ENCODE measurements at regions not wholly inside any gene's neighbourhood (a gene's known extent, or its start where the extent isn't known, plus 50 kb on each side); places are given as distances from the start of the nearest gene placed in this dataset.
"Not testable (repeated sequence)": the region's sequence is repeated elsewhere in the genome, so short reads cannot be mapped to it uniquely, and the experiment has no call there.

- Histone ChIP-seq H3K9ac (ENCODE audit: low read depth, low read length) (no peak overlapping the region), H3K27me3 (ENCODE audit: control insufficient read depth, insufficient read depth, low read length) (no peaks in the 10 kb centered on the region), H3K9me3 (replicated peaks; ENCODE audit: low read length) (no peaks in the 10 kb centered on the region), H3K4me2 (ENCODE audit: low read length) (no peak overlapping the region), H3K4me3 (ENCODE audit: low read length) (no peak overlapping the region), H3K36me3 (ENCODE audit: insufficient read depth, low read length) (no peaks in the 10 kb centered on the region), H3K4me1 (ENCODE audit: control insufficient read depth, insufficient read depth, low read length) (peaks cover 30% of the 10 kb centered on the region)
Observed at GRCh38 chr6:147951726-147952125, 390.9 kb upstream of the SASH1 start.

DNA sequence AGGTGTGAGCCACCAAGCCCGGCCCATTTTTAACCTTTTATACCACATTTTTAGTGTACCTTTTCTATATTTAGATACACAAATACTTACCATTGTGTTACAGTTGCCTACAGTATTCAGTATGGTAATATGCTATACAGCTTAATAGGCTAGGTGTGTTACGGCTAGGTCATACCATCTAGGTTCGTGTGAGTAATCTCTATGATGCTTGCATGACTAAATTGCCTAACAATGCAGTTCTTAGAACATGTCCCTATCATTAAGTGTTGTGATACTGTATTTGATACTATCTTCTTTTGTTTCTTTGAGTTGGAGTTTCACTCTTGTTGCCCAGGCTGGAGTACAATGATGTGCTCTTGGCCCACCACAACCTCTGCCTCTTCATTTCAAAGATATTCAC lies 387.7 kb upstream of the SASH1 start:
- Histone ChIP-seq H3K4me3 (ENCODE audit: low read length) (no peak overlapping the region), H3K9me3 (replicated peaks; ENCODE audit: low read length) (no peaks in the 10 kb centered on the region), H3K27me3 (ENCODE audit: control insufficient read depth, insufficient read depth, low read length) (no peaks in the 10 kb centered on the region), H3K4me1 (ENCODE audit: control insufficient read depth, insufficient read depth, low read length) (peaks cover 17% of the 10 kb centered on the region), H3K9ac (ENCODE audit: low read depth, low read length) (no peak overlapping the region), H3K4me2 (ENCODE audit: low read length) (no peak overlapping the region), H3K36me3 (ENCODE audit: insufficient read depth, low read length) (no peaks in the 10 kb centered on the region)

GRCh38 chr6:147958683-147959082 lies 384.0 kb upstream of the SASH1 start:
- Histone ChIP-seq H3K27me3 (ENCODE audit: control insufficient read depth, insufficient read depth, low read length) (no peaks in the 10 kb centered on the region), H3K36me3 (ENCODE audit: insufficient read depth, low read length) (no peaks in the 10 kb centered on the region), H3K9ac (ENCODE audit: low read depth, low read length) (no peak overlapping the region), H3K4me1 (ENCODE audit: control insufficient read depth, insufficient read depth, low read length) (peaks cover 3% of the 10 kb centered on the region), H3K4me3 (ENCODE audit: low read length) (no peak overlapping the region), H3K4me2 (ENCODE audit: low read length) (no peak overlapping the region), H3K9me3 (replicated peaks; ENCODE audit: low read length) (no peaks in the 10 kb centered on the region)

GRCh38 chr6:147961481-147962141 lies 381.0 kb upstream of the SASH1 start:
- H3K36me3 ChIP-seq (ENCODE audit: insufficient read depth, low read length) = no peaks in the 10 kb centered on the region
- H3K4me1 ChIP-seq (ENCODE audit: control insufficient read depth, insufficient read depth, low read length) = peaks cover 3% of the 10 kb centered on the region
- no peaks in the 10 kb centered on the region for H3K27me3 ChIP-seq (ENCODE audit: control insufficient read depth, insufficient read depth, low read length)
- no peak overlapping the region for H3K4me3 ChIP-seq (ENCODE audit: low read length)
- H3K9ac ChIP-seq (ENCODE audit: low read depth, low read length) = no peak overlapping the region
- no peaks in the 10 kb centered on the region for H3K9me3 ChIP-seq (replicated peaks; ENCODE audit: low read length)
- H3K4me2 ChIP-seq (ENCODE audit: low read length) = no peak overlapping the region

GRCh38 chr6:147965448-147965847 lies 377.2 kb upstream of the SASH1 start:
- not testable (repeated sequence) for H3K4me3 ChIP-seq (ENCODE audit: low read length); H3K4me1 ChIP-seq (ENCODE audit: control insufficient read depth, insufficient read depth, low read length); H3K9me3 ChIP-seq (replicated peaks; ENCODE audit: low read length); H3K36me3 ChIP-seq (ENCODE audit: insufficient read depth, low read length); H3K27me3 ChIP-seq (ENCODE audit: control insufficient read depth, insufficient read depth, low read length); H3K4me2 ChIP-seq (ENCODE audit: low read length); H3K9ac ChIP-seq (ENCODE audit: low read depth, low read length)

GRCh38 chr6:147970970-147971369 lies 371.7 kb upstream of the SASH1 start:
- H3K4me2 ChIP-seq (ENCODE audit: low read length) = no peak overlapping the region
- H3K27me3 ChIP-seq (ENCODE audit: control insufficient read depth, insufficient read depth, low read length) = no peaks in the 10 kb centered on the region
- H3K4me3 ChIP-seq (ENCODE audit: low read length) = no peak overlapping the region
- H3K36me3 ChIP-seq (ENCODE audit: insufficient read depth, low read length) = no peaks in the 10 kb centered on the region
- peaks cover 13% of the 10 kb centered on the region for H3K4me1 ChIP-seq (ENCODE audit: control insufficient read depth, insufficient read depth, low read length)
- H3K9me3 ChIP-seq (replicated peaks; ENCODE audit: low read length) = no peaks in the 10 kb centered on the region
- H3K9ac ChIP-seq (ENCODE audit: low read depth, low read length) = no peak overlapping the region

DNA sequence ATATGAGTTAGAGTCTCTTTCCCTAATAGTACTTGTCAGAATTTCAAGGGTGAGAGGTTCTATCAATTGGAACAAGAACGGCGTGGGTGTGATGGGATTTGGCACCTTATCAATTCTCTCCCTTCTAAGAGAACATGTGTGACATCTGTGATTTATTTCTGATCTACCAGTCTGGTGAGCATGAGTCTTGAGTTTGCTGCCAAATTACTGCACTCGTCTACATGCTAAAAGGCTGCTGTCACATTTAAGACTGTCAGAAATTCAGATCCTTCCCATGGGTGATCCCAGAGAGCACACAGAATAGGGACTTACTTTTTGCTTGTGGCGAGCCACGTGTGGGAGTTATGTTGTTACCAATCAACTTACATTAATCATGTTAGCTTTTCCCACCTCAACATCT lies 370.2 kb upstream of the SASH1 start:
- no peaks in the 10 kb centered on the region for H3K36me3 ChIP-seq (ENCODE audit: insufficient read depth, low read length)

DNA sequence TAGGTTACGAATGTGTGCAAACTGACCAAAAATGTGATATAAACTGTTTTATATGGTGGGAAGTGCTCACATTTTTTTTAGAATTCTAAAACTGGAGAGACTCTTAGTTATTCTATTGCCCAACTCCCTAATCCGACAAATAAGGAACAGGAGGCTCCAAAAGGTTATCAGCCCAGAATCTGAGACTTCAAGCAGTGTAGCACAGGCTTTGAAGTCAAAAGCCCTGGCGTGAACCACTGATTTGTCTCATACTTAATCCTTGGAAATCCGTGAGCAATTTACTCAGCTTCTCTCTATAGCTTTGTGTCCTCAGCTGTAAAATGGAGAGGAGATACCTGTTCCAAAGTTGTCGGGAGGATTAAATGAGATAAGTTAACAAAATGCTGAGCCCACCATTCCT lies 368.8 kb upstream of the SASH1 start:
- Histone ChIP-seq H3K36me3 (ENCODE audit: insufficient read depth, low read length) (no peaks in the 10 kb centered on the region), H3K9me3 (replicated peaks; ENCODE audit: low read length) (no peaks in the 10 kb centered on the region), H3K9ac (ENCODE audit: low read depth, low read length) (no peak overlapping the region), H3K4me2 (ENCODE audit: low read length) (peak overlapping the region; percentile 31), H3K4me1 (ENCODE audit: control insufficient read depth, insufficient read depth, low read length) (peaks cover 13% of the 10 kb centered on the region), H3K4me3 (ENCODE audit: low read length) (no peak overlapping the region), H3K27me3 (ENCODE audit: control insufficient read depth, insufficient read depth, low read length) (no peaks in the 10 kb centered on the region)

More for the DNA sequence above, 370.2 kb upstream of the SASH1 start:
- H3K4me3 ChIP-seq (ENCODE audit: low read length) = no peak overlapping the region
- H3K9ac ChIP-seq (ENCODE audit: low read depth, low read length) = no peak overlapping the region
- peaks cover 13% of the 10 kb centered on the region for H3K4me1 ChIP-seq (ENCODE audit: control insufficient read depth, insufficient read depth, low read length)
- no peaks in the 10 kb centered on the region for H3K27me3 ChIP-seq (ENCODE audit: control insufficient read depth, insufficient read depth, low read length)
- no peak overlapping the region for H3K4me2 ChIP-seq (ENCODE audit: low read length)
- no peaks in the 10 kb centered on the region for H3K9me3 ChIP-seq (replicated peaks; ENCODE audit: low read length)

DNA sequence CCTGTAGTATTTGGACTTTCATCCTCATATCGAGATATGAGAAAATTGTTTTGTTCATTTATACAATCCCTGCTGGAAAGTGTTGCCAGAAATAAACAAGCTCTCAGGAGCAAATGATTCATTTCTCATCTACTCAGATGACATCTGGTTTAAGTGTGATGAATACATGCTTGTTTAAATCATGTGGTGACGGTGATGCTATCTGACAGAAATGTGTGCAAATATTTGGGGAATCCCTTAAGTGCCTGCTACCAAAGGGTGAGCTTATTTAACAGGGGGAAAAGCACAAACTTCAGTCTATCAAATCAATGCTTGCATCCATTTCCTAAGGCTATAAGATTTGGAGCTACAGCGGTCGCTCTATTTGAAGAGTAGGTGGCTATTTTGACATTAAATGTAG lies 368.3 kb upstream of the SASH1 start:
- peak overlapping the region; percentile 31 for H3K4me2 ChIP-seq (ENCODE audit: low read length)
- peak overlapping the region; percentile 11 for H3K4me3 ChIP-seq (ENCODE audit: low read length)
- peak overlapping the region; percentile 49 for H3K9ac ChIP-seq (ENCODE audit: low read depth, low read length)
- H3K36me3 ChIP-seq (ENCODE audit: insufficient read depth, low read length) = no peaks in the 10 kb centered on the region
- H3K27me3 ChIP-seq (ENCODE audit: control insufficient read depth, insufficient read depth, low read length) = no peaks in the 10 kb centered on the region
- H3K4me1 ChIP-seq (ENCODE audit: control insufficient read depth, insufficient read depth, low read length) = peaks cover 13% of the 10 kb centered on the region
- no peaks in the 10 kb centered on the region for H3K9me3 ChIP-seq (replicated peaks; ENCODE audit: low read length)

DNA sequence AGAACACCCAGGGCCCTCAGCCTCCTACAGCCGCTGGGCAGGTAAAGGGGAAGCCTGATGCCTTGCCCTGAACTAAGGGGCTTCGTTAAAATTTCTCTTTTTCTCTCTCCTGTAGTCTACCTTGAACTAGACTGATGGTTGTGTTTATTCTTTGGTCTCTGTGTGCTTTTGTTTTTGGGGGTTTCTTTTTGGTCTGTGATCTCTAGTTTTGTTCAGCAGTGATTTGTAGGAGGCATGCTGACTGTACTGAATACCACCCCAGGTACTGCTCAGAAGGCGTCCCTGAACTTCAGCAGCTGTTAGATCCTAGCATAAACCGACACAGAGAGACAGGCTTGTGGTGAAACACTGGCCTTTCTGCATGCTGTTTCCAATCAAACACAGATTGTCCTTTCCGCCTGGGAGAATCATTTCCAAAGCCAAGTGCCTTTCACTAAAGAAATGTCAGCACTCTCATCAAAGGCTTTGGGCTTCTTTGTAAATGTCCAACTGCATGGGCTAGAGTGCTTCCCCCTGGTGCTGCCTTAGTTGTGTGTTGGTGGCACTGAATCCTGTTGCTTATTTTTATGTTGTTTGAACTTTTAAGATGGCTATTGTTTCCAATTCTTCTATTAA lies 364.7 kb upstream of the SASH1 start:
- H3K4me3 ChIP-seq (ENCODE audit: low read length) = no peak overlapping the region
- H3K9me3 ChIP-seq (replicated peaks; ENCODE audit: low read length) = no peaks in the 10 kb centered on the region
- H3K4me2 ChIP-seq (ENCODE audit: low read length) = no peak overlapping the region
- no peak overlapping the region for H3K9ac ChIP-seq (ENCODE audit: low read depth, low read length)
- H3K27me3 ChIP-seq (ENCODE audit: control insufficient read depth, insufficient read depth, low read length) = no peaks in the 10 kb centered on the region
- H3K4me1 ChIP-seq (ENCODE audit: control insufficient read depth, insufficient read depth, low read length) = peaks cover 13% of the 10 kb centered on the region
- H3K36me3 ChIP-seq (ENCODE audit: insufficient read depth, low read length) = no peaks in the 10 kb centered on the region

GRCh38 chr6:147979966-147980365 lies 362.7 kb upstream of the SASH1 start:
- H3K4me1 ChIP-seq (ENCODE audit: control insufficient read depth, insufficient read depth, low read length) = peaks cover 2% of the 10 kb centered on the region
- no peak overlapping the region for H3K4me3 ChIP-seq (ENCODE audit: low read length)
- H3K27me3 ChIP-seq (ENCODE audit: control insufficient read depth, insufficient read depth, low read length) = no peaks in the 10 kb centered on the region
- no peak overlapping the region for H3K4me2 ChIP-seq (ENCODE audit: low read length)
- no peak overlapping the region for H3K9ac ChIP-seq (ENCODE audit: low read depth, low read length)
- no peaks in the 10 kb centered on the region for H3K36me3 ChIP-seq (ENCODE audit: insufficient read depth, low read length)
- no peaks in the 10 kb centered on the region for H3K9me3 ChIP-seq (replicated peaks; ENCODE audit: low read length)
